HG03571 (cell line): ENCODE measurements at regions not wholly inside any gene's neighbourhood (a gene's known extent, or its start where the extent isn't known, plus 50 kb on each side); places are given as distances from the start of the nearest gene placed in this dataset.
"Not testable (repeated sequence)": the region's sequence is repeated elsewhere in the genome, so short reads cannot be mapped to it uniquely, and the experiment has no call there.

Experiments used
- ATAC-seq: cut with Tn5 transposase; IDR thresholded peaks from one replicate; pipeline ENCODE4 v1.9.1; 2021; ENCODE audit not compliant: unreplicated experiment

GRCh38 chr11:112685111-112685510 lies 276.1 kb upstream of the NCAM1 start:
- ATAC-seq: no peak

GRCh38 chr11:112689851-112690250 lies 271.4 kb upstream of the NCAM1 start:
- no peak for ATAC-seq

GRCh38 chr11:112693781-112694180 lies 267.4 kb upstream of the NCAM1 start:
- no peak for ATAC-seq

GRCh38 chr11:112694245-112694644 lies 267.0 kb upstream of the NCAM1 start:
- no peak for ATAC-seq

- ATAC-seq: no peak
Observed at GRCh38 chr11:112694813-112695212, 266.4 kb upstream of the NCAM1 start.

- no peak for ATAC-seq
Observed at GRCh38 chr11:112697391-112698178, 263.6 kb upstream of the NCAM1 start.

- ATAC-seq: no peak
Observed at GRCh38 chr11:112705148-112705547, 256.1 kb upstream of the NCAM1 start.

GRCh38 chr11:112706863-112707262 lies 254.4 kb upstream of the NCAM1 start:
- no peak for ATAC-seq

- ATAC-seq: not testable (repeated sequence)
Observed at GRCh38 chr11:112714340-112714739, 246.9 kb upstream of the NCAM1 start.

- ATAC-seq: no peak
Observed at GRCh38 chr11:112715056-112715455, 246.2 kb upstream of the NCAM1 start.

GRCh38 chr11:112718483-112718882 lies 242.7 kb upstream of the NCAM1 start:
- no peak for ATAC-seq

- ATAC-seq: no peak
Observed at GRCh38 chr11:112719736-112720525, 241.3 kb upstream of the NCAM1 start.

- no peak for ATAC-seq
Observed at GRCh38 chr11:112722148-112722547, 239.1 kb upstream of the NCAM1 start.

- ATAC-seq: no peak
Observed at GRCh38 chr11:112722876-112723275, 238.3 kb upstream of the NCAM1 start.

GRCh38 chr11:112723676-112724495 lies 237.3 kb upstream of the NCAM1 start:
- ATAC-seq: no peak

- no peak for ATAC-seq
Observed at GRCh38 chr11:112724496-112724790, 236.8 kb upstream of the NCAM1 start.

- no peak for ATAC-seq
Observed at GRCh38 chr11:112725636-112726035, 235.6 kb upstream of the NCAM1 start.

GRCh38 chr11:112727341-112727841 lies 233.8 kb upstream of the NCAM1 start:
- no peak for ATAC-seq

- no peak for ATAC-seq
Observed at GRCh38 chr11:112728288-112728687, 232.9 kb upstream of the NCAM1 start.

GRCh38 chr11:112728716-112729115 lies 232.5 kb upstream of the NCAM1 start:
- ATAC-seq: no peak

GRCh38 chr11:112730591-112730990 lies 230.6 kb upstream of the NCAM1 start:
- no peak for ATAC-seq
